ENCODE measurements at regions not wholly inside any gene's neighbourhood (a gene's known extent, or its start where the extent isn't known, plus 50 kb on each side); places are given as distances from the start of the nearest gene placed in this dataset.

GRCh38 chr6:150304429-150304828 is 64.4 kb upstream of the IYD start:
- CTCF ChIA-PET, result no interaction called here
- Histone ChIP-seq H3K4me1 (ENCODE audit: control insufficient read depth, insufficient read depth, low read length) (peaks cover 8% of the 10 kb centered on the region; the same call in 1 of the 2 replicates), H3K36me3 (ENCODE audit: control insufficient read depth, insufficient read depth, low read length) (no peaks in the 10 kb centered on the region), H3K27ac (ENCODE audit: low read length) (no peak overlapping the region), H3K27me3 (ENCODE audit: control insufficient read depth, insufficient read depth, low read length) (no peaks in the 10 kb centered on the region; the same call in 1 of the 2 replicates), H3K9me3 (ENCODE audit: control insufficient read depth, insufficient read depth, low read depth, low read length) (no peaks in the 10 kb centered on the region), H3K4me3 (ENCODE audit: low read depth in 2 of 2, low read length in 2 of 2) (no peak overlapping the region)
- no peak for TF ChIP-seq REST (IDR thresholded peaks at IDR 0.05; ENCODE audit: insufficient read depth in 1 of 2, low read depth in 2 of 2, low read length in 1 of 2)
- TF ChIP-seq TCF7L2 (IDR thresholded peaks at IDR 0.05; ENCODE audit: low read depth, low read length), result no peak
- no peak for TF ChIP-seq POLR2AphosphoS5 (IDR thresholded peaks at IDR 0.05; ENCODE audit: low read depth, low read length)
- no peak for TF ChIP-seq CTCF (IDR thresholded peaks at IDR 0.05)
- no peak for TF ChIP-seq SIN3A (IDR thresholded peaks at IDR 0.05; ENCODE audit: borderline replicate concordance, insufficient read depth, low read depth, low read length)
- POLR2A ChIA-PET, result no interaction called here
- in situ Hi-C loops (cut with HindIII; ENCODE audit: low pct_unique_long_range_greater_than_20kb, low sequenced_read_pairs) (no loop called here), intact Hi-C loops (cut with micrococcal nuclease; ENCODE audit: unreplicated experiment) (no loop called here)
- ATAC-seq, result no peak
- DNase-seq (ENCODE audit: low read depth, low spot score), result no peak
- BruUV-seq (replicated peaks), result no TSS peak

GRCh38 chr6:150306290-150306689 is 62.5 kb upstream of the IYD start:
- BruUV-seq (replicated peaks), result no TSS peak
- ChIA-PET POLR2A (no interaction called here), CTCF (no interaction called here)
- H3K4me1 ChIP-seq (ENCODE audit: control insufficient read depth, insufficient read depth, low read length), result peaks cover 8% of the 10 kb centered on the region; the same call in 1 of the 2 replicates
- H3K27ac ChIP-seq (ENCODE audit: low read length), result no peak overlapping the region
- no peaks in the 10 kb centered on the region for H3K9me3 ChIP-seq (ENCODE audit: control insufficient read depth, insufficient read depth, low read depth, low read length)
- intact Hi-C loops (cut with micrococcal nuclease; ENCODE audit: unreplicated experiment) (no loop called here), in situ Hi-C loops (cut with HindIII; ENCODE audit: low pct_unique_long_range_greater_than_20kb, low sequenced_read_pairs) (no loop called here)
- TF ChIP-seq TCF7L2 (IDR thresholded peaks at IDR 0.05; ENCODE audit: low read depth, low read length) (no peak), REST (IDR thresholded peaks at IDR 0.05; ENCODE audit: insufficient read depth in 1 of 2, low read depth in 2 of 2, low read length in 1 of 2) (no peak), SIN3A (IDR thresholded peaks at IDR 0.05; ENCODE audit: borderline replicate concordance, insufficient read depth, low read depth, low read length) (no peak), POLR2AphosphoS5 (IDR thresholded peaks at IDR 0.05; ENCODE audit: low read depth, low read length) (no peak), CTCF (IDR thresholded peaks at IDR 0.05) (no peak)
- no peak for ATAC-seq
- no peak for DNase-seq (ENCODE audit: low read depth, low spot score)
- H3K27me3 ChIP-seq (ENCODE audit: control insufficient read depth, insufficient read depth, low read length), result no peaks in the 10 kb centered on the region; the same call in 1 of the 2 replicates
- H3K4me3 ChIP-seq (ENCODE audit: low read depth in 2 of 2, low read length in 2 of 2), result no peak overlapping the region
- no peaks in the 10 kb centered on the region for H3K36me3 ChIP-seq (ENCODE audit: control insufficient read depth, insufficient read depth, low read length)

All from Panc1 (cell line).